ENCODE measurements at regions not wholly inside any gene's neighbourhood (a gene's known extent, or its start where the extent isn't known, plus 50 kb on each side); places are given as distances from the start of the nearest gene placed in this dataset.

DNA sequence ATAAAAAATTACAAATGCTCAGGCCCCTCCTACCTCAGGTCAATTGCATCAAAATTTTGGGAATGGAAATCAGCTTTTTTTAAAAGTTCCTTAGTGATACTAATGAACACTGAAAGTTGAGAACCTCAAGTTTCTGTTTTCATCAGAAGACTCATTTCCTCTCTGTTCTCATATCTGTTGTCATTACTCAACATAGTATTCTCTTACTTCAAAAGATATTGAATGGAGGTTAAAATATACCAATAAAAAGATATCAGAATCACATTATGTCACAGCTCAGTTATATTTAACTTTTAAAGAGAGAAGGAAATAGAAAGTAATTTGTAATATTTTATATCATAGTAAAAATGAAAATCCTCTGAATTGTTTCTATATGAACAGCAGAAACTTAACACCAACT is 959.4 kb upstream of the LRRTM1 start:
- H3K36me3 ChIP-seq = no peaks in the 10 kb centered on the region
- no peak for TF ChIP-seq EP300 (IDR thresholded peaks at IDR 0.05)
- H3K4me3 ChIP-seq = no peak overlapping the region
- intact Hi-C loops (cut with DNase I) = no loop called here
- no peaks in the 10 kb centered on the region for H3K27me3 ChIP-seq
- DNase-seq = no peak
- no peaks in the 10 kb centered on the region for H3K4me1 ChIP-seq (ENCODE audit: insufficient read depth)
- no peaks in the 10 kb centered on the region for H3K9me3 ChIP-seq
- H3K27ac ChIP-seq = no peak overlapping the region

DNA sequence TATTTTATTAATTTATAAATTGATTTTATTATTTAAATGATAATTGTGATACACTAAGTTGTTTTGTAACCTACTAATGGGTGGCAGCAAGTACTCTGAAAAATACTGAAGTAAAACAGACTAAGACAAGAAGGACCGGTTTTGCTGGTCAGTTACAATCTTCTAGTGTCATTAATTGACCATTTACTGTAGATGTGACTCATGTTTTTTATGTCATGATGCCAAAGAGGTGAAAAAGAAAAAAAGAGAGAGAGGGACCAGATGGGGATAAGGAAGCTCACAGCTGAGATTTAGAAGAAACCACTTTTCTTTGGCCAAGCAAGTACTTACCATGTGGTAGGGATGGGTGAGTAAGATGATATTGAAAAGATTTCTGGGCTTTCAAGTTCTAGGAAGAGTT is 955.8 kb upstream of the LRRTM1 start:
- Histone ChIP-seq H3K36me3 (no peaks in the 10 kb centered on the region), H3K4me1 (ENCODE audit: insufficient read depth) (no peaks in the 10 kb centered on the region), H3K4me3 (no peak overlapping the region), H3K9me3 (no peaks in the 10 kb centered on the region), H3K27me3 (no peaks in the 10 kb centered on the region), H3K27ac (no peak overlapping the region)
- no peak for TF ChIP-seq EP300 (IDR thresholded peaks at IDR 0.05)
- TF ChIP-seq, protein P1, sequence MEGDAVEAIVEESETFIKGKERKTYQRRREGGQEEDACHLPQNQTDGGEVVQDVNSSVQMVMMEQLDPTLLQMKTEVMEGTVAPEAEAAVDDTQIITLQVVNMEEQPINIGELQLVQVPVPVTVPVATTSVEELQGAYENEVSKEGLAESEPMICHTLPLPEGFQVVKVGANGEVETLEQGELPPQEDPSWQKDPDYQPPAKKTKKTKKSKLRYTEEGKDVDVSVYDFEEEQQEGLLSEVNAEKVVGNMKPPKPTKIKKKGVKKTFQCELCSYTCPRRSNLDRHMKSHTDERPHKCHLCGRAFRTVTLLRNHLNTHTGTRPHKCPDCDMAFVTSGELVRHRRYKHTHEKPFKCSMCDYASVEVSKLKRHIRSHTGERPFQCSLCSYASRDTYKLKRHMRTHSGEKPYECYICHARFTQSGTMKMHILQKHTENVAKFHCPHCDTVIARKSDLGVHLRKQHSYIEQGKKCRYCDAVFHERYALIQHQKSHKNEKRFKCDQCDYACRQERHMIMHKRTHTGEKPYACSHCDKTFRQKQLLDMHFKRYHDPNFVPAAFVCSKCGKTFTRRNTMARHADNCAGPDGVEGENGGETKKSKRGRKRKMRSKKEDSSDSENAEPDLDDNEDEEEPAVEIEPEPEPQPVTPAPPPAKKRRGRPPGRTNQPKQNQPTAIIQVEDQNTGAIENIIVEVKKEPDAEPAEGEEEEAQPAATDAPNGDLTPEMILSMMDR (IDR thresholded peaks at IDR 0.05) = no peak
- no peak for TF ChIP-seq POLR2A (IDR thresholded peaks at IDR 0.05)
- DNase-seq = no peak
- WGBS, 3 donors = 75 to 81% (median 79%) methylated on average over 1 of the region's 1 CpG
- intact Hi-C loops (cut with DNase I) = no loop called here

DNA sequence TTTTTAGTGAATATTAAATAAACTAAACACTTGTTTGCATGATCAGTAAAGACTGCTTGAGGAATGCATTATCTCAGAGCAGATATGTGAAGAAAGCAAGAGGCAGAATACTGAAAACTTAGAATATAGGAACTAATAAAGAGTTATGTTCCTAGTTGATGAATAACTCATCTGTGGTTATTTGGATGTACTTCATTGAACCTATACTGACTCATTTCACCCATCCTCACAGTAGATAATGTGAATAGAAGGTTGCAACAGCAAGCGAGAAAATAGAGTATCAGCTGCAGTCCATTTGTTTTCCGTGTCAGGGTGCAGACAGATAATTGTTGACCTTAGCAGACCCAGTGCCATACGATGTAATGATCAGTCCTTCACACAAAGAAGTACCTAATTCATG is 945.7 kb upstream of the LRRTM1 start:
- Histone ChIP-seq H3K36me3 (no peaks in the 10 kb centered on the region), H3K4me1 (ENCODE audit: insufficient read depth) (no peaks in the 10 kb centered on the region), H3K4me3 (no peak overlapping the region), H3K27me3 (no peaks in the 10 kb centered on the region), H3K9me3 (no peaks in the 10 kb centered on the region), H3K27ac (no peak overlapping the region)
- intact Hi-C loops (cut with DNase I) = no loop called here
- 46 to 67% (median 51%) methylated on average over 3 of the region's 3 CpGs for WGBS, 3 donors
- DNase-seq = no peak
- TF ChIP-seq EP300 (IDR thresholded peaks at IDR 0.05) (no peak), POLR2A (IDR thresholded peaks at IDR 0.05) (no peak)
- TF ChIP-seq, protein P1 (IDR thresholded peaks at IDR 0.05) = no peak

DNA sequence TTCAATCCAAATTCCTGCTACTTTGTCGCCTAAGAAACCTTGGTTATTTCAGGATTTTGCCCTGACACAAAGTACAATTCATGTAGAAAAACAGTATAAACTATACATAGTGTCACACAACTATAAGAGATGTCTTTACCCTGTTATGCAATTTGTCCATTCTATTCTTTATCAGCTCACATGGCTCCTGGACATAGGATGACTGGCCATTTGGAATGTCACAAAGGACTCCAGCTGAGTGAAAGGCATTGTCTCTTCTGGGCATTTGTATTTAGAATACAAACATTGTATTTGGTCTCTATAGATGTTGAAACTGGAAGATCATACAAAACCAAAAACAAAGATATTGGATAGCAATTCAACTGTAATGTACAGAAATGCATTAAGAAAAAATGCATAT is 944.6 kb upstream of the LRRTM1 start:
- H3K27me3 ChIP-seq = no peaks in the 10 kb centered on the region
- no peak overlapping the region for H3K4me3 ChIP-seq
- DNase-seq = no peak
- no peaks in the 10 kb centered on the region for H3K36me3 ChIP-seq
- H3K4me1 ChIP-seq (ENCODE audit: insufficient read depth) = no peaks in the 10 kb centered on the region
- 82 to 90% (median 82%) methylated on average over 1 of the region's 1 CpG for WGBS, 3 donors
- no peaks in the 10 kb centered on the region for H3K9me3 ChIP-seq
- TF ChIP-seq EP300 (IDR thresholded peaks at IDR 0.05) = no peak
- TF ChIP-seq, protein P1 (IDR thresholded peaks at IDR 0.05) = no peak
- intact Hi-C loops (cut with DNase I) = no loop called here
- no peak overlapping the region for H3K27ac ChIP-seq

DNA sequence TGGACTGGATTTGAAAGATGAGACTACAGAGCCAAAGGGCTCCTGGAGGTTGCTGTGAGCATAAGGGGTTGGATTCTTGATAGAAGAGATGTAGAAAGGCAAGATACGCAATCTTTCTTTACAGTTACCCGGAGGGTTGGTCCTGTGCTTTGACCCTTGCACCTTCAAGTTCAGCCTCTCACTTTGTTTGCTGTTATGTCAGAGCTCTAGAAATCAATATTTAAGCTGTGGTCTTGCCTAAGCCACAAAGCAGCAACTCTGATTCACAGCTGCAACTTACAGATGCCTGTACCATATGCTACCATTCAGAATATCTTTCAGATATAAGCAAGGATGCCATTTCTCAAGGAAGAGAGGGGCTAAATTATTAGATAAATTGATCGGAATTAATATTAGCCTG is 943.1 kb upstream of the LRRTM1 start:
- no peaks in the 10 kb centered on the region for H3K27me3 ChIP-seq
- H3K36me3 ChIP-seq = no peaks in the 10 kb centered on the region
- no peak for DNase-seq
- H3K4me1 ChIP-seq (ENCODE audit: insufficient read depth) = no peaks in the 10 kb centered on the region
- WGBS, 3 donors = 60 to 86% (median 75%) methylated on average over 3 of the region's 3 CpGs
- no peak overlapping the region for H3K27ac ChIP-seq
- no peak for TF ChIP-seq POLR2A (IDR thresholded peaks at IDR 0.05)
- no peak for TF ChIP-seq EP300 (IDR thresholded peaks at IDR 0.05)
- TF ChIP-seq, protein P1 (IDR thresholded peaks at IDR 0.05) = no peak
- intact Hi-C loops (cut with DNase I) = no loop called here
- H3K9me3 ChIP-seq = no peaks in the 10 kb centered on the region
- H3K4me3 ChIP-seq = no peak overlapping the region

All from ovary (tissue), 7 donors.